Mesendoderm (in vitro differentiated cells): ENCODE measurements at regions not wholly inside any gene's neighbourhood (a gene's known extent, or its start where the extent isn't known, plus 50 kb on each side); places are given as distances from the start of the nearest gene placed in this dataset.

Source experiments
- DNase-seq: peaks from one replicate; pipeline ENCODE4 v3.0.0; 2013
- H2AK5ac ChIP-seq: 2 replicates; pipeline ENCODE4 v1.6.1; 2013; ENCODE audit warnings: low read length, inconsistent platforms
- H2BK120ac ChIP-seq: 2 replicates; pipeline ENCODE4 v1.6.1; 2013; ENCODE audit warnings: low read depth, mild to moderate bottlenecking, low read length, moderate library complexity, mixed read lengths
- H2BK15ac ChIP-seq: replicated peaks from 2 replicates; pipeline ENCODE4 v1.6.1; 2013; ENCODE audit warnings: low read depth, mild to moderate bottlenecking, moderate library complexity
- H2BK5ac ChIP-seq: 2 replicates; pipeline ENCODE4 v1.6.1; 2013; ENCODE audit warnings: low read length, inconsistent platforms
- H3K18ac ChIP-seq: 2 replicates; pipeline ENCODE4 v1.6.1; 2013; ENCODE audit warnings: mild to moderate bottlenecking, low read length, mixed read lengths
- H3K23ac ChIP-seq: one replicate; pipeline ENCODE4 v1.6.1; 2013; ENCODE audit warnings: low read length
- H3K27ac ChIP-seq: 2 replicates; pipeline ENCODE4 v1.5.1; 2013; ENCODE audit warnings: low read depth, mild to moderate bottlenecking, inconsistent platforms, low read length, moderate library complexity
- H3K27me3 ChIP-seq: 2 replicates; pipeline ENCODE4 v1.6.1; 2013; ENCODE audit warnings: low read length, control low read depth, mild to moderate bottlenecking, inconsistent platforms; ENCODE audit not compliant: insufficient read depth, poor library complexity
- H3K36me3 ChIP-seq: 2 replicates; pipeline ENCODE4 v1.6.1; 2013; ENCODE audit warnings: low read length, inconsistent platforms; ENCODE audit not compliant: control insufficient read depth, insufficient read depth
- H3K4ac ChIP-seq: one replicate; pipeline ENCODE4 v1.6.1; 2013; ENCODE audit warnings: low read depth, mild to moderate bottlenecking, low read length, moderate library complexity
- H3K4me1 ChIP-seq: 2 replicates; pipeline ENCODE4 v1.6.1; 2013; ENCODE audit warnings: low read depth, low read length, inconsistent platforms; ENCODE audit not compliant: control insufficient read depth
- H3K4me2 ChIP-seq: 2 replicates; pipeline ENCODE4 v1.6.1; 2013; ENCODE audit warnings: low read length
- H3K4me3 ChIP-seq: 2 replicates; pipeline ENCODE4 v1.5.1; 2013; ENCODE audit warnings: mild to moderate bottlenecking, low read length
- H3K56ac ChIP-seq: one replicate; pipeline ENCODE4 v1.6.1; 2013; ENCODE audit warnings: low read length
- H3K79me1 ChIP-seq: 2 replicates; pipeline ENCODE4 v1.6.1; 2013; ENCODE audit warnings: low read length, inconsistent platforms
- H3K79me2 ChIP-seq: 2 replicates; pipeline ENCODE4 v1.6.1; 2013; ENCODE audit warnings: mild to moderate bottlenecking, low read length; ENCODE audit not compliant: control insufficient read depth, insufficient read depth
- H3K9ac ChIP-seq: 2 replicates; pipeline ENCODE4 v1.6.1; 2013; ENCODE audit warnings: low read length, inconsistent platforms
- H4K5ac ChIP-seq: one replicate; pipeline ENCODE4 v1.6.1; 2013; ENCODE audit warnings: low read length
- H4K8ac ChIP-seq: one replicate; pipeline ENCODE4 v1.6.1; 2013; ENCODE audit warnings: low read depth, mild to moderate bottlenecking, control low read depth, low read length, moderate library complexity
- WGBS: extraction: QIAGEN DNeasy Blood & Tissue Kit; methylation state at CpG from one replicate; pipeline ENCODE4 v1.1.7; 2013; ENCODE audit warnings: low lambda C conversion rate, missing lambda C conversion rate; ENCODE audit not compliant: insufficient coverage; ENCODE audit errors: extremely low coverage; 5-methylcytosine and 5-hydroxymethylcytosine counted together

DNA sequence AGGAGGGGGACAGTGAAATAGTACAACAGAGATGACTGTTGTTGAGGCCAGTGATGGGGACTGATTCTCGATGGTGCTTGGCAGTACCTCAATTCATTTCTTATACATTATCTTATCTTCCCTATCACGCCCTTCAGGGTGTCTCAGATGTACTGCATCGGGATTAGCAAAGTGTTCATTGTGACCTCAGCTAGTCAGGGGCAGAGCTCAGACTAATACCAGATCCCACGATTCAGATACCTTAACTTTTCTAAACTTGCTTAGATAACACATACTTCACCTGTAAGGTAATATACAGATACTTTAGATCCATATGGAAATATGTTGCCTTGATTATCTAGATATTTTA, 720.6 kb downstream of the EFNB2 start:
- H3K56ac ChIP-seq, result no peak overlapping the region
- no peak overlapping the region for H4K5ac ChIP-seq
- no peak overlapping the region for H3K4me2 ChIP-seq
- H3K9ac ChIP-seq, result no peak overlapping the region
- H2BK120ac ChIP-seq, result no peak overlapping the region
- no peak overlapping the region for H3K27ac ChIP-seq
- no peak overlapping the region for H4K8ac ChIP-seq
- H3K4ac ChIP-seq, result no peak overlapping the region
- no peak overlapping the region for H2BK15ac ChIP-seq
- H2AK5ac ChIP-seq, result no peak overlapping the region
- no peak overlapping the region for H3K4me3 ChIP-seq
- H2BK5ac ChIP-seq, result no peak overlapping the region
- no peak overlapping the region for H3K23ac ChIP-seq
- H3K27me3 ChIP-seq, result no peaks in the 10 kb centered on the region
- H3K79me2 ChIP-seq, result no peaks in the 10 kb centered on the region
- H3K18ac ChIP-seq, result no peak overlapping the region
- no peaks in the 10 kb centered on the region for H3K36me3 ChIP-seq
- peaks cover 11% of the 10 kb centered on the region for H3K4me1 ChIP-seq
- WGBS, result no CpG with 5 or more reads among the region's 4 CpGs
- H3K79me1 ChIP-seq, result no peaks in the 10 kb centered on the region
- peak; percentile 63 for DNase-seq

DNA sequence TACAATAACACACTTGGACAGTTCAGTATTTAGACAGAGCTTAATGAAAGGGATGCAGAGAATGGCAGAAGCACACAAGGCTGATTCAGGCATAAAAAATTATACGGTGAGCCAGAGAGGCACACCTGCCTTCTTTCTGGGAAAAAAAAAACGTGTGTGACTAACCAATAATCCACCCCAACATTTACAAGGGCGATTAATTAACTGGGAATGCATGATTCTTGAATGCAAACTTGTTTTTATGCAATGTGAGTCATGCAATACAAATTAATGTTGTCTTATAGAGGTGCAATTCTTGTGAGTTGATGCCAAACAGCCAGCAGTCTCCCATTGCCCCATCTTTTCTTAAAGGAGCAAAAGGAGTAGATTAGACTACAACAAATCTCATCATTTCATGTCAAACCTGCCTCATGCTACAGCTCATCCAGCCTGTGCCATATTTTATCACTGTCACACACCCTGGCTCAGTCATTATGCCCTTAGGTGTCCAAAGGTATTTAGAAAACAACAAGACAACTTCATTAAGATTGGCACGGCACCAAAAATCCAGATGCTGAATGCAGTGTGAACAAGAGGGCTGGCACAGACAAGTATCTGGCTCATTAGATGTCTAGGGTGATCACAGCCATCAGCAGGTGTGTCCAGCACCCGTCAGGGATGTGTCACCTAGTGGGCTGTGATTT, 721.1 kb downstream of the EFNB2 start:
- WGBS, result no CpG with 5 or more reads among the region's 5 CpGs
- no peak overlapping the region for H4K8ac ChIP-seq
- no peaks in the 10 kb centered on the region for H3K27me3 ChIP-seq
- no peak overlapping the region for H2BK15ac ChIP-seq
- H2AK5ac ChIP-seq, result no peak overlapping the region
- no peak for DNase-seq
- H3K4ac ChIP-seq, result no peak overlapping the region
- H2BK120ac ChIP-seq, result no peak overlapping the region
- H3K79me2 ChIP-seq, result no peaks in the 10 kb centered on the region
- H3K4me3 ChIP-seq, result no peak overlapping the region
- H3K23ac ChIP-seq, result no peak overlapping the region
- no peaks in the 10 kb centered on the region for H3K36me3 ChIP-seq
- H3K18ac ChIP-seq, result no peak overlapping the region
- H3K4me1 ChIP-seq, result peaks cover 11% of the 10 kb centered on the region
- H2BK5ac ChIP-seq, result no peak overlapping the region
- H3K9ac ChIP-seq, result no peak overlapping the region
- no peak overlapping the region for H4K5ac ChIP-seq
- H3K4me2 ChIP-seq, result no peak overlapping the region
- H3K27ac ChIP-seq, result no peak overlapping the region
- no peak overlapping the region for H3K56ac ChIP-seq
- no peaks in the 10 kb centered on the region for H3K79me1 ChIP-seq

DNA sequence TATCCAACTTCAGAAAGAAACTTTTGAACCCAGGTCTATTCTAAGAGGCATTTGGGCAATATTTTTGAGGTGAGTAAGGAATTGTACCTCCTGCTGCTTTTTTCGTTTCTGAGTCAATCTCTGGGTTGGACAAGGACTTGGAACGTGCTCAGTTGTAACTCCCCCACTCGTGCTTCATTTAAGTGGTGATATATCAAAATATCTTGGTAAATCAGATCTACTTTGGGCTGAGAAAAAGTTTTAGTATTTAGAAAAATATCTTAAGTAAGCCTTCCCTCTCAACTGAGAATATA, 728.9 kb downstream of the EFNB2 start:
- DNase-seq, result no peak
- Histone ChIP-seq H2BK120ac (no peak overlapping the region), H3K56ac (no peak overlapping the region), H3K4me2 (no peak overlapping the region), H2AK5ac (no peak overlapping the region), H4K8ac (no peak overlapping the region), H3K4me1 (no peaks in the 10 kb centered on the region), H3K27me3 (no peaks in the 10 kb centered on the region), H3K4ac (no peak overlapping the region), H3K79me2 (no peaks in the 10 kb centered on the region), H2BK15ac (no peak overlapping the region), H3K36me3 (no peaks in the 10 kb centered on the region), H3K18ac (no peak overlapping the region), H4K5ac (no peak overlapping the region), H3K79me1 (no peaks in the 10 kb centered on the region), H3K23ac (no peak overlapping the region), H2BK5ac (no peak overlapping the region), H3K27ac (no peak overlapping the region), H3K9ac (no peak overlapping the region), H3K4me3 (no peak overlapping the region)
- WGBS, result no CpG with 5 or more reads among the region's 3 CpGs

DNA sequence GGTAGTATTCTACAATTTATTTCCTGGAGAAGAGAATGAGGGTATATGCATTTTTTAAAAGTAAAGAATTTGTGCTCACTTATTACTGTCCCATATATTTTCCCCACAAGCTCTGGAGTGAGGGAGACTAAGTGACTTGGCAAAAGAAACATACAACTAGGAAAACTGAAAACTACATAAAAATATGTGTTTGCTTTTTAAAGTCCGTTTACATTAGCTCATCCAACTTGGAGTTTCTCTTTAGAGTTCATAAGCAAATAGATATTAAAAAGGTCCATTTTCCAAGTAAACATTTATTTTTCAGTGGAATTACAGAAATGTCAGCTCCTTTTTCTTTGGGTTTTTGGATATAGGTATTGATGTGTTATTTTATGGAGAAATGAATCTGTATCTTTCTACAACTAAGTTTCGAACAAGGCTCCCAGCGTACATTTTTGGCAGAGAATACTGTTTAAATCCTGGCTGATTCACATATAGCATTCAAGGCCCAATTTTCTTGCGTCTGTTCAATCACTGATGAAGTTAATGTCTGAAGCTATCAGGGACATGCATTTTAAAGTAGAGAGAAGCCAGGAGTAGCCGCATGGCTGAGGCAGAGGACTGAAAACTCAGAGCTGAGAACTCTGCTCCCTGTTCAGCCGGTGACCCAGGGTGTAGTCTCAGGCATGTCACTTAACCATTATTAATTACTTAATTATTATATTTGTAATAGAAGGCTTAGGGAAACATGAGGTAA, 729.4 kb downstream of the EFNB2 start:
- Histone ChIP-seq H4K8ac (no peak overlapping the region), H3K18ac (no peak overlapping the region), H3K79me1 (no peaks in the 10 kb centered on the region), H3K4me2 (no peak overlapping the region), H2BK15ac (no peak overlapping the region), H2AK5ac (no peak overlapping the region), H3K4me1 (no peaks in the 10 kb centered on the region), H4K5ac (no peak overlapping the region), H2BK5ac (no peak overlapping the region), H3K4ac (no peak overlapping the region), H2BK120ac (no peak overlapping the region), H3K27ac (no peak overlapping the region), H3K56ac (no peak overlapping the region), H3K27me3 (no peaks in the 10 kb centered on the region), H3K4me3 (no peak overlapping the region), H3K9ac (no peak overlapping the region), H3K23ac (no peak overlapping the region), H3K36me3 (no peaks in the 10 kb centered on the region), H3K79me2 (no peaks in the 10 kb centered on the region)
- no peak for DNase-seq
- WGBS, result no CpG with 5 or more reads among the region's 6 CpGs

DNA sequence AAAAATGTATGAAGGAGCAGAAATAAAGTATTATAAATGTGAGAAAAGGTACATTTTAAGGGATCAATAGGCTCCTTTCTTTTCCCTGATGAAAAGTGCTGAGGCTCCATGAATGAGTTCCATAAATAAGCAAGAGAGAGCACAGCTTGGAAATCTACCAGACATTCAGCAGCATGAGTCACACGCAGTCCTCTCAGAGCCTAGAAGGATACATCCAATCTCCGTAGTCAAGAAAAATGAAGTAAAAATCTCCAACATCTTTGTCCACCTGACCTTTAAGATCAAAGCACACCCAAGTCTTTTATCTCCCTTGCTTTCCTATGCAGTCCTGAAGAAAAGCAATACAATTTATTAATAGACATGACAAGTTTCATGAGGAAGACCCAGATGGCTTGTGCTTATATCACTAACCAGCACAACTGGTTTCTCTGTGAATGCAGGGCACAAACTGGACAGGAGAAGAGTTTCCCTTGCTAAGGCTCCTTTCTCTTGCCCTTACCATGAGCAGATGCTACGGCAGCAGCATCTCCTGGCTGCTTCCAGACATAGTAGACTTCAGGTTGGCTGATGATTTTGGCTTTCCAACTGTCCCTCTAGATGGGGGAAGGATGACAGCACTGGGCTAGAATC, 730.8 kb downstream of the EFNB2 start:
- Histone ChIP-seq H3K56ac (no peak overlapping the region), H3K18ac (no peak overlapping the region), H2BK5ac (no peak overlapping the region), H2BK15ac (no peak overlapping the region), H3K9ac (no peak overlapping the region), H3K23ac (no peak overlapping the region), H3K4me3 (no peak overlapping the region), H4K8ac (no peak overlapping the region), H3K79me1 (no peaks in the 10 kb centered on the region), H2BK120ac (no peak overlapping the region), H3K27me3 (no peaks in the 10 kb centered on the region), H3K27ac (no peak overlapping the region), H2AK5ac (no peak overlapping the region), H3K4me2 (no peak overlapping the region), H4K5ac (no peak overlapping the region), H3K79me2 (no peaks in the 10 kb centered on the region), H3K36me3 (no peaks in the 10 kb centered on the region), H3K4me1 (no peaks in the 10 kb centered on the region), H3K4ac (no peak overlapping the region)
- DNase-seq, result no peak
- WGBS, result no CpG with 5 or more reads among the region's 3 CpGs
